Stimulated activated CD8-positive, alpha-beta memory T cell treated with anti-CD3 and anti-CD28 coated beads, Interleukin-7, amount 100 ng/mL, for 48 hours (primary cell): ENCODE measurements at regions not wholly inside any gene's neighbourhood (a gene's known extent, or its start where the extent isn't known, plus 50 kb on each side); places are given as distances from the start of the nearest gene placed in this dataset.
"Not testable (repeated sequence)": the region's sequence is repeated elsewhere in the genome, so short reads cannot be mapped to it uniquely, and the experiment has no call there.

Experiments
- DNase-seq, 2 donors: peaks; one replicate each; pipeline ENCODE4 v3.0.0-alpha.2; 2020; ENCODE audit warnings: low read depth in 1 of 2; ENCODE audit errors: extremely low read depth in 1 of 2

DNA sequence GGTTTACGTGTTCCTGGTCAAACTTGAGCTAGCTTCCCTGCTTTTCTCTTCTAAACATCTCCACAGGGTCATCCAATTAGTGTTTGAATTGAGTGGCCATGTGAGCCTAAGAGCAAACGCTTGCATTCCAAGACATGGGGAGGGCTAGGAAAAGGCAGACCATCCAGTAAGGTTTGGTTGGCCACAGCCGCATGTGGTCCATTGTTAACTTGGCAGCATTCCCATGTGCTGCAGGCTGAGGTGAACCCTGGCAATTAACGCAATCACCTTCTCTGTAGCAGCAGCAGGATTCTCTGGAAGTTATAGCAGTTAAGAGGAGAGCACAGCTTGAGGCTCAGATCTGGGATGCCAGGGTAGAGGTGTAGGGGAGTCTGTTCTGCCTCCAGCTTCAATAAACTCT lies 502.2 kb upstream of the LMCD1 start:
- DNase-seq = no peak

- no peak for DNase-seq
These were observed 500.3 kb upstream of the LMCD1 start for GRCh38 chr3:8001307-8001706.

DNA sequence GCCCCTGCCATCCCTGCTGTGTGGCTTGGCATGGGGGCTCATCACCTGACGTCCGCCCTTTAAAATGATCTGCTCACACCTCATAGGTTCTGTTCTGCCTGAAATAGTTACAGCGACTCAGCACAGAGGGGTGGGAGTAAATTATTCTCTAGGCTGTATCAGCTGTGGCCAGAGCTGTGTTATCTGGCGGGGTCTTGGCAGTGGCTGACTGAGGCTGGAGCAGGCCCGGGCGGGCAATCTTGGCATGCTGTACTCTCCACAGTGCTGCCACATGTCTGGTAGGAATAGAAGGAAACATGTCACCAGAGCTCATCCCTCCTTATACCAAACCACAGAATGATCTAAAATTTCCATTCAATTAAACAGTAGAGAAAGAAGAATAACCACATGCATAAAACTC lies 499.9 kb upstream of the LMCD1 start:
- DNase-seq = no peak

DNA sequence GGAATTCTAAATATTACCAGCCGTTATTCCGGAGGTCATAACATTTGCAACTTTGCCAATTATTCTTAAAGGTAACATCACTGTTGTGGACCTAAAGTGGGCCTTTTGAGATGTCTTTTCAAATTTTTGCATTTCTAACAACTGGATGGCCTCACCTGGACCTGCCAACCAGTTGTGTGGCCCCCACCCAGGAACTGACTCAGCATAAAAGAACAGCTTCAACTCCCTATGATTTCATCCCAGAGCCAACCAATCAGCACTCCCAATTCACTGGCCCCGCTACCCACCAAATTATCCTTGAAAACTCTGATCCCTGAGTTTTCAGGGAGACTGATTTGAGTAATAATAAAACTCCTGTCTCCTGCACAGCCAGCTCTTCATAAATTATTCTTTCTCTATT lies 489.7 kb upstream of the LMCD1 start:
- no peak for DNase-seq

GRCh38 chr3:8020047-8020841 lies 481.4 kb upstream of the LMCD1 start:
- DNase-seq = no peak

DNA sequence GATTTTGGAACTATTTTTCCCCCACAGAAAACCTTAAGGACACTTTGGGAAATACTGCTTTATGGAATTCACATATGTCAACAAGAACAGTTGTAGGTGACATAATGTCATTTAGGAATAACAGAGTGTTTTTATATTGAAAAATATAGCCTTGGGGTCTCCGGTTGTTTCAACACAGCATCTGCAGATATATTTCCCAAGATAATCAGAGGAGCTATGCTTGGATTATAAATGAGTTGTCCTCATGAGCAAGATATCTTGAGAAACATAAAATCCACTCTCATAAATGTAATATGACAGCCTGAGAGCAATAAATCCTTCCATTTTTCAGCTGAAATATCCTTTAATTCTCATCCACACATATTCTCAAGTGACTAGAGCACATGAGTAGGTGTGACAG lies 473.7 kb upstream of the LMCD1 start:
- no peak for DNase-seq

- no peak for DNase-seq
These were observed 451.3 kb upstream of the LMCD1 start for GRCh38 chr3:8050283-8050682.

DNA sequence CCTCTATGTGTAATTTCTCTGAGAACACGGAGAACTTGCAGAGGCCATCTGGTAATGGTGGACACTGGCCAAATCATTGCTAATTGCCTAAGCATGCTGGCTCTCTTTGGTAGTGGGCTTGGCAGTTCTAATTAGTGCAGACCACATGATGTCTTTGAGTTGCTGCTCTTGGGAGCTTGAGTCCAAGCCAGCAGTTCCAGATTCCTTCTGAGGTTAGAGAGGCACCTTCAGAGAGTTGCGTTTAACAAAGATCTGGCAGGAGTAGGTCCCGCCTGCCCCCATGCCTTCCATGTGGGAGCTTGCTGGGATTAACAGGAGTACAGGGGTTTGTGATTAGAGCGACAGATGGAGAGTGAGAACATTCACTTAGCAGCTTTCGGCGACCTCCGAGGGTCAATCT lies 449.0 kb upstream of the LMCD1 start:
- no peak for DNase-seq

GRCh38 chr3:8068135-8068534 lies 433.5 kb upstream of the LMCD1 start:
- not testable (repeated sequence) for DNase-seq

DNA sequence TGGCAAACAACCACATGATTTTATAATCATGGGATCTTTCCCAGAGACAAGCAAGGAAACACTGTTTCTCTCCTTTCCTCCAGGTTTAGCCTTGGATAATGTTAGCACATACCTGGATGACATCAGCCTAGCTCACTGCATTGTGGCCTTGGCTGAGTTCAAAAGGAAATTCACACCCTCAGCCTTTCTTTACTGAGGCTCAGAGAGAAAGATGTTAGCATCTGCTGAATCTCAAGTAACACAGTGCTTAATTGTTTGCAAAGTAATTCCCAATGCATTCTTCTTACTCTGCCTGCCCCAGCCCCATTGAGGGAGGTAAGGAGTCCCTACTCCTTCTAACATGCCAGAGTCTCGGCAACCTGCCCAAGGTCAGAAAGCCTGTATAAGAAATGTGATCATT lies 432.2 kb upstream of the LMCD1 start:
- DNase-seq = no peak

- no peak for DNase-seq
These were observed 431.6 kb upstream of the LMCD1 start for GRCh38 chr3:8070011-8070410.

DNA sequence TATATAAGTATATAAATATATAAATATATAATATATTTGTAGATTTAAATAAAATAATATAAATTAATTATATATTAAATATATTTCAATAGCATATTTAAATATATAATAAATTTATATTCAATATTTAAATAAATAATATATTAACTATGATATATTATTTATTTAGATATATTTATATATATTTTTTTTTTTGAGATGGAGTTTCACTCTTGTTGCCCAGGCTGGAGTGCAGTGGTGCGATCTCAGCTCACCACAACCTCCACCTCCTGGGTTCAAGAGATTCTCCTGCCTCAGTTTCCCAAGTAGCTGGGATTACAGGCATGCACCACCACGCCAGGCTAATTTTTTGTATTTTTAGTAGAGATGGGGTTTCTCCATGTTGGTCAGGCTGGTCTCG lies 426.9 kb upstream of the LMCD1 start:
- not testable (repeated sequence) for DNase-seq

- no peak for DNase-seq
These were observed 424.5 kb upstream of the LMCD1 start for GRCh38 chr3:8077126-8077525.

GRCh38 chr3:8080464-8080863 lies 421.2 kb upstream of the LMCD1 start:
- DNase-seq = no peak

- no peak for DNase-seq
These were observed 416.1 kb upstream of the LMCD1 start for GRCh38 chr3:8085498-8085897.

DNA sequence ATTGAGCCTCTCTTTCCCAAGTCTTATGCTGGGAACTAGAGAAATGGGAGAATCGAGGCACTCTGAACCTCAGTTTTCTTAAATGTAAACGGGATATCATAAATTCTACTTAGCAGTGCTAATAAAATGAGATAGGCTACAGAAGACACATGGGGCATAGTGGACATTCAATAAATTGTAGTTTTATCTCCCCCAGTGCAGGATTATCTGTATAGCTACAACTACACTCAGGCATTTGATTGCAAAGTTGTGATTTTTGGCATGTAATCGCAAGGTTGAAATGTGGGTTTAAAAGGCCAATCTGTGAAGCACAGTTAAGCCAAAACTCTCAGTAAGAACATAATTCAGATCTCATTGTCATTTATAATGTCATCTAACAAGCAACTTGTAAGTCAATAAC lies 413.7 kb upstream of the LMCD1 start:
- no peak for DNase-seq

GRCh38 chr3:8094415-8094814 lies 407.2 kb upstream of the LMCD1 start:
- no peak for DNase-seq

GRCh38 chr3:8095724-8096123 lies 405.9 kb upstream of the LMCD1 start:
- no peak for DNase-seq

GRCh38 chr3:8097690-8098089 lies 403.9 kb upstream of the LMCD1 start:
- no peak for DNase-seq

DNA sequence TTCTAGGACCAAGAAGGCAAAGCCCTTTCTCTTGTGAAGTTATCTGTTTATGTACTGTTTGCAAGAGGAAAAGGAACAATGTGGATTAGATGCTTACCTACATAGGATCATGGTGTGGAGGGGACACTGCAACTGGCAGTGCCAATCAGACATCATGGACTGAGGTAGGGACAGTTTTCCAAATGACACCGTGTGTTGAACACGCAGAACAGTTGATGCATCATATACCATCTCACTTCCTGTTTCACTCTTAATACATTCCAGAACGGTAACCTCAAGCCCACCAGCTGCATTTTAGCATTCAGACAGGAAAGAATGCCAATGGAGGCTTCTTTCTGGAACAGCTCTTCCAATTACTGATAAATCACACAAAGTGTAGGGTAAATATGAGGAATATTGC lies 397.7 kb upstream of the LMCD1 start:
- DNase-seq = no peak

GRCh38 chr3:8106921-8107320 lies 394.7 kb upstream of the LMCD1 start:
- no peak for DNase-seq

- DNase-seq = peak; percentile 21 to 52
These were observed 390.4 kb upstream of the LMCD1 start for GRCh38 chr3:8110966-8111798.
